ENCODE measurements at regions not wholly inside any gene's neighbourhood (a gene's known extent, or its start where the extent isn't known, plus 50 kb on each side); places are given as distances from the start of the nearest gene placed in this dataset.

DNA sequence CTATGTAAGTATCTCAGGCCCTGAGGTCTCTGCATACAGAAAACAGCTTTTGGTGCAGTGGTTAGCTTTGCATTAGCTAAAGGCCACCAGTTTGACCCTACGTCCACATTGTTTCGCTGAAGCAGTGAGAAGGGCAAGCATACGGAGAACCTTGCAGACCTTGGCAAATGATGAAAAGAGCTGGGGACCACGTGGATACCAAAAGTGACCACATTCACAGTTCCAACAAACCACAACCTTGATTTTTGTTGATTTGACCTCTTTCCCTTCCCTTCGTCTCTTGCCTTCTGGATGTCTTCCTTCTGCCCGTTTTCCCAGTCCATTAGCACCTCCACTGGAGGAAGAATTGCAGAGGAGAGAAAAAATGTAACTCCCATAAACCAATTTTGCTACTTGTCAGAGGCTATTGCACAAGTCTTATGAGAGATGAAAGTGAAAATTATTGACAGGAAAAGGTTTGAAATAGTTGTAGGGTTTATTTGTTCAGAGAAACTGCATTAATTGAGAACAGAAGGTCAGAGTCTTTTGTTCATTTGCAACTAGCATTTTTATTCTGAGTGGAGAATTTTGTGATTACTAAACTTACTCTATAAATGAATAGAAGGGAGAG lies 293.9 kb upstream of the HTR2A start:
- Histone ChIP-seq H4K20me1 (ENCODE audit: insufficient read depth, low read length) (no peaks in the 10 kb centered on the region), H3K36me3 (replicated peaks in 1 of 2; ENCODE audit: control insufficient read depth in 1 of 2, insufficient read depth in 2 of 2, low read length in 2 of 2) (no peaks in the 10 kb centered on the region), H3K9me3 (replicated peaks in 1 of 2; ENCODE audit: control insufficient read depth in 1 of 2, insufficient read depth in 1 of 2, low read length in 2 of 2) (no peaks in the 10 kb centered on the region), H3K79me2 (ENCODE audit: insufficient read depth, low read length) (no peaks in the 10 kb centered on the region), H3K27ac (ENCODE audit: low read depth in 1 of 2, low read length in 2 of 2) (no peak overlapping the region), H3K9ac (ENCODE audit: insufficient read depth, low read length, poor library complexity, severe bottlenecking) (no peak overlapping the region), H2AFZ (ENCODE audit: insufficient read depth, low read depth, low read length, poor library complexity, severe bottlenecking) (no peak overlapping the region), H3K27me3 (ENCODE audit: control insufficient read depth in 2 of 2, insufficient read depth in 2 of 2, low read length in 2 of 2) (no peaks in the 10 kb centered on the region), H3K4me3 (replicated peaks in 1 of 3; ENCODE audit: low read depth in 2 of 3, low read length in 3 of 3) (no peak overlapping the region), H3K4me2 (replicated peaks; ENCODE audit: extremely low read depth, low read length, poor library complexity, severe bottlenecking) (no peak overlapping the region), H3K4me1 (ENCODE audit: control insufficient read depth in 1 of 2, insufficient read depth in 2 of 2, low read length in 2 of 2) (no peaks in the 10 kb centered on the region)
- H3K36me3 Mint-ChIP-seq, result no peaks in the 10 kb centered on the region
- H3K27me3 Mint-ChIP-seq (ENCODE audit: low read depth in 3 of 3), result peaks cover 0 to 5% (median 0%) of the 10 kb centered on the region in 3 donors
- peaks cover 11% of the 10 kb centered on the region for H3K4me1 Mint-ChIP-seq
- H3K9me3 Mint-ChIP-seq, result peaks cover 0 to 7% (median 0%) of the 10 kb centered on the region in 7 donors
- H3K4me3 Mint-ChIP-seq, result no peak overlapping the region
- no peak for TF ChIP-seq CTCF (IDR thresholded peaks at IDR 0.05)
- no peak overlapping the region for H3K27ac Mint-ChIP-seq
- no peak for DNase-seq
- intact Hi-C loops (cut with micrococcal nuclease), result no loop called here
- 88% methylated on average over 4 of the region's 6 CpGs for WGBS (ENCODE audit: insufficient coverage)

DNA sequence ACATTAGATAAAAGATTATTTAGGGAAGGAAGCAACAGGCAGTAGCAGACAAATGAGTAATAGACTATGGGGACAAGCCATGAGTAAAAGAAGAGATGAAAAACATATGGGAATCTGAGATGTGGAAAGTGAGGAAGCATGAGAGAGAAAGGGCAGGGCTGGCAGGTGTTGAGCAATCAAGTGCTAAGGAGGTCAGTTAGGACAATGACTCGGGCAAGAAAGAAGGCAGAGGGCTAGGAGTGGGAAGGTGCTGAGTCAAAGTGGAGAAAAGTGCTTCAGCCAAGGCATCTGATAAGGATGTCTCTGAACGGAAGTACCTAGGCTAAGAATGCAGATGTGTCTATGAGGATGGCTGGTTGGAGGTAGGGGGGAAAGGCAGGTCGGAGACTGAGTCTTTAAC lies 291.9 kb upstream of the HTR2A start:
- Histone ChIP-seq H3K79me2 (ENCODE audit: insufficient read depth, low read length) (no peaks in the 10 kb centered on the region), H4K20me1 (ENCODE audit: insufficient read depth, low read length) (no peaks in the 10 kb centered on the region), H3K27ac (ENCODE audit: low read depth in 1 of 2, low read length in 2 of 2) (no peak overlapping the region), H3K4me3 (replicated peaks in 1 of 3; ENCODE audit: low read depth in 2 of 3, low read length in 3 of 3) (no peak overlapping the region), H3K4me2 (replicated peaks; ENCODE audit: extremely low read depth, low read length, poor library complexity, severe bottlenecking) (no peak overlapping the region), H3K27me3 (ENCODE audit: control insufficient read depth in 2 of 2, insufficient read depth in 2 of 2, low read length in 2 of 2) (no peaks in the 10 kb centered on the region), H2AFZ (ENCODE audit: insufficient read depth, low read depth, low read length, poor library complexity, severe bottlenecking) (no peak overlapping the region), H3K4me1 (ENCODE audit: control insufficient read depth in 1 of 2, insufficient read depth in 2 of 2, low read length in 2 of 2) (no peaks in the 10 kb centered on the region), H3K9ac (ENCODE audit: insufficient read depth, low read length, poor library complexity, severe bottlenecking) (no peak overlapping the region), H3K9me3 (replicated peaks in 1 of 2; ENCODE audit: control insufficient read depth in 1 of 2, insufficient read depth in 1 of 2, low read length in 2 of 2) (no peaks in the 10 kb centered on the region), H3K36me3 (replicated peaks in 1 of 2; ENCODE audit: control insufficient read depth in 1 of 2, insufficient read depth in 2 of 2, low read length in 2 of 2) (no peaks in the 10 kb centered on the region)
- Mint-ChIP-seq H3K9me3 (peaks cover 0 to 7% (median 0%) of the 10 kb centered on the region in 7 donors), H3K27me3 (ENCODE audit: low read depth in 3 of 3) (peaks cover 0 to 5% (median 2%) of the 10 kb centered on the region in 3 donors), H3K36me3 (no peaks in the 10 kb centered on the region), H3K4me3 (no peak overlapping the region), H3K4me1 (peaks cover 11% of the 10 kb centered on the region), H3K27ac (no peak overlapping the region)
- DNase-seq, result peak in 1 of 3 donors; percentile 3
- WGBS (ENCODE audit: insufficient coverage), result 42% methylated on average over 2 of the region's 3 CpGs
- TF ChIP-seq CTCF (IDR thresholded peaks at IDR 0.05), result no peak
- intact Hi-C loops (cut with micrococcal nuclease), result no loop called here
